ENCODE measurements at regions not wholly inside any gene's neighbourhood (a gene's known extent, or its start where the extent isn't known, plus 50 kb on each side); places are given as distances from the start of the nearest gene placed in this dataset.
A peak's percentile ranks its signal among the peaks of the same experiment; 100 is the strongest.

- no peaks in the 10 kb centered on the region for H3K27me3 ChIP-seq (ENCODE audit: insufficient read depth, low read length)
- H3K27ac Mint-ChIP-seq (ENCODE audit: unreplicated experiment) = no peak overlapping the region
- H3K4me1 ChIP-seq (ENCODE audit: insufficient read depth, low read length) = no peaks in the 10 kb centered on the region
- no peaks in the 10 kb centered on the region for H3K27me3 Mint-ChIP-seq (ENCODE audit: low read depth, unreplicated experiment)
- H3K27ac ChIP-seq (ENCODE audit: low read depth, low read length) = no peak overlapping the region
- no peak overlapping the region for H3K4me3 Mint-ChIP-seq (ENCODE audit: unreplicated experiment)
- DNase-seq (ENCODE audit: low read depth) = no peak
- no peaks in the 10 kb centered on the region for H3K79me2 ChIP-seq (ENCODE audit: insufficient read depth, low read length)
- H2AFZ ChIP-seq (ENCODE audit: low read depth, low read length) = no peak overlapping the region
- H3K36me3 ChIP-seq (ENCODE audit: insufficient read depth, low read length) = no peaks in the 10 kb centered on the region
- H3K4me2 ChIP-seq (ENCODE audit: low read length) = no peak overlapping the region
- peak; percentile 62 for FAIRE-seq
- H3K9me3 Mint-ChIP-seq (ENCODE audit: unreplicated experiment) = no peaks in the 10 kb centered on the region
- no peaks in the 10 kb centered on the region for H3K4me1 Mint-ChIP-seq (ENCODE audit: low read depth, unreplicated experiment)
- TF ChIP-seq EZH2 (IDR thresholded peaks at IDR 0.05; ENCODE audit: insufficient read depth, low read length) (no peak), CTCF (IDR thresholded peaks at IDR 0.05; ENCODE audit: insufficient read depth, low read depth, low read length) (no peak)
- no peaks in the 10 kb centered on the region for H3K9me3 ChIP-seq (ENCODE audit: insufficient read depth, low read depth, low read length)
- H3K9ac ChIP-seq (ENCODE audit: low read length) = no peak overlapping the region
- H4K20me1 ChIP-seq (ENCODE audit: insufficient read depth, low read length) = no peaks in the 10 kb centered on the region
- H3K4me3 ChIP-seq (ENCODE audit: insufficient read depth, low read depth, low read length) = no peak overlapping the region
- no peaks in the 10 kb centered on the region for H3K36me3 Mint-ChIP-seq (ENCODE audit: low read depth, unreplicated experiment)
Measured at GRCh38 chrX:4181782-4182407, 468.4 kb upstream of the PRKX start.

GRCh38 chrX:4179031-4179430 lies 465.6 kb upstream of the PRKX start:
- Mint-ChIP-seq H3K9me3 (ENCODE audit: unreplicated experiment) (no peaks in the 10 kb centered on the region), H3K4me1 (ENCODE audit: low read depth, unreplicated experiment) (no peaks in the 10 kb centered on the region), H3K27ac (ENCODE audit: unreplicated experiment) (no peak overlapping the region), H3K4me3 (ENCODE audit: unreplicated experiment) (no peak overlapping the region), H3K36me3 (ENCODE audit: low read depth, unreplicated experiment) (no peaks in the 10 kb centered on the region), H3K27me3 (ENCODE audit: low read depth, unreplicated experiment) (no peaks in the 10 kb centered on the region)
- no peaks in the 10 kb centered on the region for H3K4me1 ChIP-seq (ENCODE audit: insufficient read depth, low read length)
- no peak overlapping the region for H3K4me3 ChIP-seq (ENCODE audit: insufficient read depth, low read depth, low read length)
- H3K27ac ChIP-seq (ENCODE audit: low read depth, low read length) = no peak overlapping the region
- no peaks in the 10 kb centered on the region for H4K20me1 ChIP-seq (ENCODE audit: insufficient read depth, low read length)
- no peaks in the 10 kb centered on the region for H3K36me3 ChIP-seq (ENCODE audit: insufficient read depth, low read length)
- FAIRE-seq (peak; percentile 73), DNase-seq (ENCODE audit: low read depth) (no peak)
- no peak overlapping the region for H3K4me2 ChIP-seq (ENCODE audit: low read length)
- H2AFZ ChIP-seq (ENCODE audit: low read depth, low read length) = no peak overlapping the region
- TF ChIP-seq CTCF (IDR thresholded peaks at IDR 0.05; ENCODE audit: insufficient read depth, low read depth, low read length) (no peak), EZH2 (IDR thresholded peaks at IDR 0.05; ENCODE audit: insufficient read depth, low read length) (no peak)
- no peaks in the 10 kb centered on the region for H3K9me3 ChIP-seq (ENCODE audit: insufficient read depth, low read depth, low read length)
- H3K27me3 ChIP-seq (ENCODE audit: insufficient read depth, low read length) = no peaks in the 10 kb centered on the region
- no peak overlapping the region for H3K9ac ChIP-seq (ENCODE audit: low read length)
- H3K79me2 ChIP-seq (ENCODE audit: insufficient read depth, low read length) = no peaks in the 10 kb centered on the region

GRCh38 chrX:4175221-4175620 lies 461.8 kb upstream of the PRKX start:
- Mint-ChIP-seq H3K4me3 (ENCODE audit: unreplicated experiment) (no peak overlapping the region), H3K27ac (ENCODE audit: unreplicated experiment) (no peak overlapping the region), H3K9me3 (ENCODE audit: unreplicated experiment) (no peaks in the 10 kb centered on the region), H3K36me3 (ENCODE audit: low read depth, unreplicated experiment) (no peaks in the 10 kb centered on the region), H3K4me1 (ENCODE audit: low read depth, unreplicated experiment) (no peaks in the 10 kb centered on the region), H3K27me3 (ENCODE audit: low read depth, unreplicated experiment) (no peaks in the 10 kb centered on the region)
- no peak overlapping the region for H3K27ac ChIP-seq (ENCODE audit: low read depth, low read length)
- TF ChIP-seq EZH2 (IDR thresholded peaks at IDR 0.05; ENCODE audit: insufficient read depth, low read length) (no peak), CTCF (IDR thresholded peaks at IDR 0.05; ENCODE audit: insufficient read depth, low read depth, low read length) (no peak)
- H3K4me1 ChIP-seq (ENCODE audit: insufficient read depth, low read length) = no peaks in the 10 kb centered on the region
- H3K9ac ChIP-seq (ENCODE audit: low read length) = no peak overlapping the region
- H3K36me3 ChIP-seq (ENCODE audit: insufficient read depth, low read length) = no peaks in the 10 kb centered on the region
- peak; percentile 74 for FAIRE-seq
- H3K4me3 ChIP-seq (ENCODE audit: insufficient read depth, low read depth, low read length) = no peak overlapping the region
- H2AFZ ChIP-seq (ENCODE audit: low read depth, low read length) = no peak overlapping the region
- no peaks in the 10 kb centered on the region for H3K9me3 ChIP-seq (ENCODE audit: insufficient read depth, low read depth, low read length)
- H4K20me1 ChIP-seq (ENCODE audit: insufficient read depth, low read length) = no peaks in the 10 kb centered on the region
- DNase-seq (ENCODE audit: low read depth) = no peak
- H3K79me2 ChIP-seq (ENCODE audit: insufficient read depth, low read length) = no peaks in the 10 kb centered on the region
- H3K4me2 ChIP-seq (ENCODE audit: low read length) = no peak overlapping the region
- no peaks in the 10 kb centered on the region for H3K27me3 ChIP-seq (ENCODE audit: insufficient read depth, low read length)

All from astrocyte (in vitro differentiated cells and primary cell).